GM21423 (cell line): ENCODE measurements at regions not wholly inside any gene's neighbourhood (a gene's known extent, or its start where the extent isn't known, plus 50 kb on each side); places are given as distances from the start of the nearest gene placed in this dataset.

ENCODE experiments used
- ATAC-seq: cut with Tn5 transposase; IDR thresholded peaks from one replicate; pipeline ENCODE4 v1.9.1; 2021; ENCODE audit warnings: mild to moderate bottlenecking, moderate library complexity; ENCODE audit not compliant: unreplicated experiment

- no peak for ATAC-seq
Measured at GRCh38 chr13:90984756-90985155, 362.7 kb upstream of the MIR17HG start.

DNA sequence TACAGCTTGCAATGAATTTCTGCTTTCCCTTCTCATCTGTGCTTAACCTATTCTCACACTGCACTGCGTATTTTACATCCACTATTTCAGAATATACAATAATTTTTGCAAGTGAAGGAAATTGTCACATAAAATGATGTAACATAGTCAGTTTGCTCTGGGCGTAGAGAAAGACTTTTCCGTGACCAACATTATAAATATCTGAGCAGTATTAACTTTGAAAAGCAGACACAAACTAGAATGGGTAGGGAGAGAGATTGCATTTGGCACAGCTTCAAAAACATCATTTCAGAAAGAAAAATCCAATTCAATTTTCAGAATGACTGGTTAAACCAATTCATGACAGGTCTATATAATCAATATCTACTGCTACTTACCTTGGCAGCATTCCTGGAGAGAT, 352.5 kb upstream of the MIR17HG start:
- no peak for ATAC-seq

- no peak for ATAC-seq
Measured at GRCh38 chr13:90995614-90996013, 351.9 kb upstream of the MIR17HG start.

- ATAC-seq: no peak
Measured at GRCh38 chr13:90997951-90998350, 349.5 kb upstream of the MIR17HG start.

DNA sequence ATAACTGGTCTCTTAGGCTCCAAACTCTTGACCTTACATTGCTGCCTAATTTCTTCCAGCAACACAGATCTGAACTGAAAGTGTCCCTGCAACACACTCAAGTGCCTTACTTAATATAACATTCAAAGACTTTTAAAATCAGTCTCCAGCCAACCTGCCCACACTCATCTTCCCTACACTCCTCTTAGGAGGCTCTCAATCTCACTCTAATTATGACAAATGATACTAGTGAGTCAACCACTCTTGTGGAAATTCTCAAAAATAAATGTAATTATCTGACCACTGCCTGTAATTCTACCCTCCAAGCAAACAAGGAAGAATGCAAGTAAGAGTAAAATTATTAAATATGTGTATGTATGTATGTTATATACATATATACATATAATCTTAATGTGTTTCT, 348.1 kb upstream of the MIR17HG start:
- ATAC-seq: no peak

- ATAC-seq: no peak
Measured at GRCh38 chr13:91001371-91001770, 346.1 kb upstream of the MIR17HG start.

DNA sequence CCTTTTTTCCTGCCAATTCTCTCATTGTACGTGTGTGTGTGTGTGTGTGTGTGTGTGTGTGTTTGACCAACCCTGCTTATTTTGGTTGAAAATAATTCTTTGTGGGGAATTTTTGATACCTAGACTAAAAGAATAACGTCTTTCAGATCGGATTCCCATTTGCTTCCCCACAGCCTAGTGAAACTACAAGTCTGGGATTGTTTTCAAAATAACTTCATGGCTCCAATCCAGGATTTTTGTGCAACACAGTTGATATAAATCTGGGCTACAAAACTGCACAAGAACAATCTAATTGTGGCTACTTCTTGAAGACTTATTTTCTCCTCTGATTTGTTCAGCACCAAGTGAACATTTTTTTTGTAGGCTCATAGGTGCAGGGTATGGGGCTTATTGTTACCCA, 332.8 kb upstream of the MIR17HG start:
- ATAC-seq: no peak

GRCh38 chr13:91017031-91017668, 330.3 kb upstream of the MIR17HG start:
- peak; percentile 97 for ATAC-seq

DNA sequence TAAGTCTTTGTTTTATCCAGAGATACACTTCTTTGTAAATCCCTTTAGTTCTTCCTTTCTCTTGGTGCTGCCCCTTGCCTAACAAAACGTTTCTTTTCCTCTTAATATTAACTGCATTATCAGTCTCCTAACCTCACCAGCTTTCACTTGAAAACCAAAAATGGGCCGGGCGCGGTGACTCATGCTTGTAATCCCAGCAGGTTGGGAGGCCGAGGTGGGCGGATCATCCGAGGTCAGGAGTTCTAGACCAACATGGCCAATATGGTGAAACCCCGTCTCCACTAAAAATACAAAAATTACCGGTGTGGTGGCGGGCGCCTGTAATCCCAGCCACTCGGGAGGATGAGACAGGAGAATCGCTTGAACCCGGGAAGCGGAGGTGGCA, 329.8 kb upstream of the MIR17HG start:
- ATAC-seq: no peak

GRCh38 chr13:91020461-91021034, 326.9 kb upstream of the MIR17HG start:
- ATAC-seq: no peak

- no peak for ATAC-seq
Measured at GRCh38 chr13:91024157-91024792, 323.2 kb upstream of the MIR17HG start.

DNA sequence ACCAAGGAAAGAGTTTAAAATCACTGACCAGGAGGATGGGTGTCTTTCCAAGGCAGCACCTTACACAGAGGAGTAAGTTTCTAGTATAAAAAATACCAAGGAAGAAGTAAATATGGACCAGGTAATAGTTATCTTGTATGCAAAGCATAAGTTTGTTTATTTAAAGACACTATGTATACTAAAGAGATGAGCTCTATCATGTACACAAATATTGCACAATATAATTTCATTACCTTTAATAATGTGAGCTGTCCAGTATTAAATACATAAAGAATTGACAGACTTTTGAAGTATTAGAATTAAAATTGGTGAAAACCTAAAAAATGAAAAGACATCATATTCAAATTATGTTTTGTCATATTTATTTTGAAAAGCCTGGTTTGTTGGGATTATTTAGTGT, 322.0 kb upstream of the MIR17HG start:
- ATAC-seq: no peak

GRCh38 chr13:91031508-91031907, 316.0 kb upstream of the MIR17HG start:
- ATAC-seq: no peak

DNA sequence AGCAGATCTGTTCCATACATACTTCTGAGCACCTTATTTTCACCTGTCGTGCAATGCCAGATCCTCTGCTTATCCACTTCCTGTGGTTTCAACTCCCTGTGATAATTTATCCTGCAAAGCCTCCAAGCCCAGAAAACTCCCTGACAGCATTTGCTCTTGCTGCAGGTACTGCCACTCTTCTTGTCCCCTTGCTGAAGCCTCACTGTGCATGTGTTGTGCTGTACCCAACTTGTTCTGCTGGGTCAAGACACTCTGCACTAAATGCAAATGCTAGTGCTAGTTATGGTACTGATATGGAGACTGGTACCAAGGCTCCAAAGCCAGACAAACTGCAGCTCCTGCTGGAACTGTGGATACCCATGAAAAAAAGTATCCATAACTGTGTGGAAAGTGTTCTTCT, 315.4 kb upstream of the MIR17HG start:
- ATAC-seq: no peak

GRCh38 chr13:91036886-91037285, 310.6 kb upstream of the MIR17HG start:
- ATAC-seq: no peak

GRCh38 chr13:91042870-91043269, 304.6 kb upstream of the MIR17HG start:
- ATAC-seq: no peak

DNA sequence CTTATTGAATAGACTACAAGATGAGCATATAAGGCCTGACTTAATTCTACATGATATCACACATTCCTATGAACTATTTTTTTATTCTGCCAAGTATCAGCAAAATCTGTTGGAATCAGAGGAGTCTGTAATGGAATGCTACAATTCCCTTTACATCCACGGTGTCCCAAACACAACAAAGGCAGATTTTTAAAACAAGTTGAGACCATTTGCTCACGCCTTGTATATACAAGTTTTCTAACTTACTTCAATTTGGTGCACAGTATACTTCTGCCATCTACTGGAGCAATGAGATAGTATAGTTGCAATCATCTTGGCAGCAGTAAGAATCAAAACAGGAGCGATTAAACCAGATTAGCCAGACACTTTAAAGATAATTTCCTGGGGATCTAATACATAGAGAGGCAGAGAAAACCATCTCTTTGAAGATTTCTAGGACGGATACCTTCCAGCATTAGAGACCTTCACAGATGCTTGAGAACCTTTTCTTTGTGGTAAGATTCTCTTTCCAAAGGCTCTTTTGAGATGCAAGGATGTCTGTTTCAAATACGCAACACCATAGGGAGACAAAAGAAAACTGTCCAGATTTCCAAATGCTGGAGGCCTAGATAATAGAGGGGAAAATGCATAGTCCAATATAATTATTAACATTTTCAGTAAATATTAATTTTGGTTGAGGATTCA, 302.0 kb upstream of the MIR17HG start:
- no peak for ATAC-seq

- ATAC-seq: no peak
Measured at GRCh38 chr13:91046715-91047327, 300.7 kb upstream of the MIR17HG start.

DNA sequence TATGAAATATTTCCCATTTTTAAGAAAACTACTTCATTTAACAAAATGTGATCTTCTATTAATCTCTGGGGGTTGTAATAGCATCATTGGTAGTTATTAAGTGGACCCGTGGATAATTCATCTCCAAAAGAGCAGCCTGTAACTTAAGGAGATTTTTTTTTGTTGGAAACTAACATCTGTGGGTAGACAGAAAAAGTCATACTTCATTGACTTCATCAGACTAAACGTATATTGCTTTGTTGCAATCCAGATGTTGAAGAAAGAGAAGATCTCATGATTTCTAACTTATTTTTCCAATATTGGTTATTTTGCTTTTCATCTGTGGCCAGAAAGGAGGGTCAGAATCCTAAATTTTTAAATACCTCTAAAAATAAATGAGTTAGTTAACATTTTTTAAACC, 296.5 kb upstream of the MIR17HG start:
- ATAC-seq: no peak

DNA sequence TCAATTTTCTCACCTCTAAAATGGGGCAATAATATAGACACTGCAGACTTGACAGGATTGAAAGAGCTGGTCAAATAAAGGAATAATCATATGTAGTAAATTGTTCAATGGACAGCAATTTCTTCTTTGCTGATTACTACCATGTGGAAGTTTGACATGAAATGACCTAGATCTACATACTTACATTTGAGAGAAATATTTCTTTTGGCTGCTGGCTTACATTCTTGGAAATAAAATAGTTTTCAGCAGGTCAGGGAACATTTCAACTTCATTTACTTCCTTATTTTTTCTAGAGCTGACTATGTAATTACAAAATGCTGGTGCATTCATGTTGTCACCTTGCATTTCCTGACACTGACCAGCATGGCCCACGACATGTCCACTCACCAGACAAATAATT, 294.6 kb upstream of the MIR17HG start:
- ATAC-seq: no peak

DNA sequence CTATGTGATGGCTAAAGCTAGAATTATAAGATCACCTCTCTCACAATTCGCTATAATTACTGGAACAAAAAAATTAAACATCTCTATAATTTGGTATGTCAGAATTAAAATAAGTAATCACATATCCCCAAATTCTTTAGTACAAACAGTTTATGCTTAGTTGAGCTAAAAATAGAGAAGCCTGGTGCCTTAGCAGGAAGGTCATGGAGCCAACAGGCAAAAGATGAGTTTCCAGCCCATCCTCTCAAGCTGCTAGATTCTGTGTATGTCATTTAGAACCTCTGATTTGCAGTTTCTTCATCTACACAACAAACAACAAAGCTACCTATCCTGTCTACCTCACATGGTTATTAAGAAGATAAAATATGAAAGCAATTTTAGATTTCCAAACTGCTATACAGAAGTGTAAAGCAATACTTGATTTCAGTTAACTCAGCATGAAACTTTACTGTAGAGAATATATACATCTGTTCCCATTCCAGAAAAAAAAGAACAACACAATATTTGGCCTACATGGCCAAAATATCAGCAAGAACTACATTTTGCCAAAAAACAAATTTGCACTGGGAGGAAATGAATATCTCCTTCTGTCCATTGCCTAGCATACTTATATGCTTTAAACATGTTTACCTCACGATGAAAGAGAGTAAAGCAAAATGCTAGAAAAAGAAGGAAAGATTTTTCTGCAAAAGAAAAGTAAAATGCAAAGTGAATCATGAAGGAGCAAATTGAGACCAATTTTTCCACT, 294.0 kb upstream of the MIR17HG start:
- ATAC-seq: no peak
